ENCODE measurements at regions not wholly inside any gene's neighbourhood (a gene's known extent, or its start where the extent isn't known, plus 50 kb on each side); places are given as distances from the start of the nearest gene placed in this dataset.

- POLR2A ChIA-PET, result no interaction called here
- H3K9me3 Mint-ChIP-seq (ENCODE audit: insufficient read depth), result no peaks in the 10 kb centered on the region
These were observed 337.0 kb upstream of the MEOX2 start for GRCh38 chr7:16023503-16023902.

GRCh38 chr7:16023046-16023445 is 336.6 kb upstream of the MEOX2 start:
- Mint-ChIP-seq H3K27ac (no peak overlapping the region), H3K9me3 (ENCODE audit: insufficient read depth) (no peaks in the 10 kb centered on the region), H3K4me3 (no peak overlapping the region), H3K36me3 (ENCODE audit: low read depth) (no peaks in the 10 kb centered on the region), H3K4me1 (ENCODE audit: low read depth) (no peaks in the 10 kb centered on the region), H3K27me3 (ENCODE audit: low read depth) (no peaks in the 10 kb centered on the region)
- ATAC-seq, result no peak
- CTCF ChIA-PET, result no interaction called here
- POLR2A ChIA-PET, result no interaction called here
- DNase-seq, result no peak

More at GRCh38 chr7:16023503-16023902, 337.0 kb upstream of the MEOX2 start:
- H3K4me1 Mint-ChIP-seq (ENCODE audit: low read depth), result no peaks in the 10 kb centered on the region
- no peaks in the 10 kb centered on the region for H3K27me3 Mint-ChIP-seq (ENCODE audit: low read depth)
- ATAC-seq, result no peak
- H3K4me3 Mint-ChIP-seq, result no peak overlapping the region
- no peak overlapping the region for H3K27ac Mint-ChIP-seq
- CTCF ChIA-PET, result no interaction called here
- H3K36me3 Mint-ChIP-seq (ENCODE audit: low read depth), result no peaks in the 10 kb centered on the region
- no peak for DNase-seq

- H3K36me3 Mint-ChIP-seq (ENCODE audit: low read depth), result no peaks in the 10 kb centered on the region
- DNase-seq (no peak), ATAC-seq (no peak)
- H3K27ac Mint-ChIP-seq, result no peak overlapping the region
- ChIA-PET CTCF (no interaction called here), POLR2A (no interaction called here)
- H3K4me1 Mint-ChIP-seq (ENCODE audit: low read depth), result no peaks in the 10 kb centered on the region
- H3K9me3 Mint-ChIP-seq (ENCODE audit: insufficient read depth), result no peaks in the 10 kb centered on the region
- no peak overlapping the region for H3K4me3 Mint-ChIP-seq
- H3K27me3 Mint-ChIP-seq (ENCODE audit: low read depth), result no peaks in the 10 kb centered on the region
These were observed 335.4 kb upstream of the MEOX2 start for GRCh38 chr7:16021851-16022250.

GRCh38 chr7:16015981-16016380 is 329.5 kb upstream of the MEOX2 start:
- H3K4me1 Mint-ChIP-seq (ENCODE audit: low read depth), result no peaks in the 10 kb centered on the region
- no peaks in the 10 kb centered on the region for H3K36me3 Mint-ChIP-seq (ENCODE audit: low read depth)
- H3K27ac Mint-ChIP-seq, result no peak overlapping the region
- no peaks in the 10 kb centered on the region for H3K9me3 Mint-ChIP-seq (ENCODE audit: insufficient read depth)
- POLR2A ChIA-PET, result no interaction called here
- no peak for DNase-seq
- H3K4me3 Mint-ChIP-seq, result no peak overlapping the region
- H3K27me3 Mint-ChIP-seq (ENCODE audit: low read depth), result no peaks in the 10 kb centered on the region
- ATAC-seq, result no peak
- CTCF ChIA-PET, result no interaction called here

GRCh38 chr7:16014031-16014430 is 327.5 kb upstream of the MEOX2 start:
- H3K27ac Mint-ChIP-seq, result no peak overlapping the region
- no peak for ATAC-seq
- CTCF ChIA-PET, result no interaction called here
- DNase-seq, result no peak
- no peaks in the 10 kb centered on the region for H3K36me3 Mint-ChIP-seq (ENCODE audit: low read depth)
- H3K4me3 Mint-ChIP-seq, result no peak overlapping the region
- no peaks in the 10 kb centered on the region for H3K27me3 Mint-ChIP-seq (ENCODE audit: low read depth)
- POLR2A ChIA-PET, result no interaction called here
- H3K9me3 Mint-ChIP-seq (ENCODE audit: insufficient read depth), result no peaks in the 10 kb centered on the region
- no peaks in the 10 kb centered on the region for H3K4me1 Mint-ChIP-seq (ENCODE audit: low read depth)

- Mint-ChIP-seq H3K4me3 (no peak overlapping the region), H3K36me3 (ENCODE audit: low read depth) (no peaks in the 10 kb centered on the region), H3K27ac (no peak overlapping the region), H3K9me3 (ENCODE audit: insufficient read depth) (no peaks in the 10 kb centered on the region), H3K4me1 (ENCODE audit: low read depth) (no peaks in the 10 kb centered on the region), H3K27me3 (ENCODE audit: low read depth) (no peaks in the 10 kb centered on the region)
- ChIA-PET CTCF (no interaction called here), POLR2A (no interaction called here)
- no peak for ATAC-seq
- no peak for DNase-seq
These were observed 321.4 kb upstream of the MEOX2 start for GRCh38 chr7:16007911-16008310.

GRCh38 chr7:16004702-16005101 is 318.2 kb upstream of the MEOX2 start:
- POLR2A ChIA-PET, result no interaction called here
- no peaks in the 10 kb centered on the region for H3K36me3 Mint-ChIP-seq (ENCODE audit: low read depth)
- DNase-seq (no peak), ATAC-seq (no peak)
- H3K27ac Mint-ChIP-seq, result no peak overlapping the region
- H3K4me3 Mint-ChIP-seq, result no peak overlapping the region
- no peaks in the 10 kb centered on the region for H3K27me3 Mint-ChIP-seq (ENCODE audit: low read depth)
- no peaks in the 10 kb centered on the region for H3K9me3 Mint-ChIP-seq (ENCODE audit: insufficient read depth)
- CTCF ChIA-PET, result no interaction called here
- H3K4me1 Mint-ChIP-seq (ENCODE audit: low read depth), result no peaks in the 10 kb centered on the region

GRCh38 chr7:16001477-16001876 is 315.0 kb upstream of the MEOX2 start:
- no peaks in the 10 kb centered on the region for H3K27me3 Mint-ChIP-seq (ENCODE audit: low read depth)
- CTCF ChIA-PET, result no interaction called here

GRCh38 chr7:15998617-15999016 is 312.1 kb upstream of the MEOX2 start:
- ChIA-PET CTCF (no interaction called here), POLR2A (no interaction called here)
- Mint-ChIP-seq H3K4me1 (ENCODE audit: low read depth) (no peaks in the 10 kb centered on the region), H3K36me3 (ENCODE audit: low read depth) (no peaks in the 10 kb centered on the region), H3K27me3 (ENCODE audit: low read depth) (no peaks in the 10 kb centered on the region), H3K27ac (no peak overlapping the region), H3K9me3 (ENCODE audit: insufficient read depth) (no peaks in the 10 kb centered on the region), H3K4me3 (no peak overlapping the region)
- DNase-seq, result no peak
- ATAC-seq, result no peak

More at GRCh38 chr7:16001477-16001876, 315.0 kb upstream of the MEOX2 start:
- Mint-ChIP-seq H3K4me3 (no peak overlapping the region), H3K36me3 (ENCODE audit: low read depth) (no peaks in the 10 kb centered on the region), H3K4me1 (ENCODE audit: low read depth) (no peaks in the 10 kb centered on the region), H3K9me3 (ENCODE audit: insufficient read depth) (no peaks in the 10 kb centered on the region), H3K27ac (no peak overlapping the region)
- DNase-seq, result no peak
- no peak for ATAC-seq
- POLR2A ChIA-PET, result no interaction called here

GRCh38 chr7:15995027-15995426 is 308.5 kb upstream of the MEOX2 start:
- Mint-ChIP-seq H3K27ac (no peak overlapping the region), H3K4me1 (ENCODE audit: low read depth) (no peaks in the 10 kb centered on the region), H3K9me3 (ENCODE audit: insufficient read depth) (no peaks in the 10 kb centered on the region), H3K36me3 (ENCODE audit: low read depth) (no peaks in the 10 kb centered on the region), H3K27me3 (ENCODE audit: low read depth) (no peaks in the 10 kb centered on the region), H3K4me3 (no peak overlapping the region)
- ATAC-seq, result no peak
- CTCF ChIA-PET, result no interaction called here
- DNase-seq, result no peak
- POLR2A ChIA-PET, result no interaction called here

GRCh38 chr7:15989194-15989593 is 302.7 kb upstream of the MEOX2 start:
- no peaks in the 10 kb centered on the region for H3K9me3 Mint-ChIP-seq (ENCODE audit: insufficient read depth)
- ATAC-seq (no peak), DNase-seq (no peak)
- no peaks in the 10 kb centered on the region for H3K36me3 Mint-ChIP-seq (ENCODE audit: low read depth)
- no peak overlapping the region for H3K4me3 Mint-ChIP-seq
- ChIA-PET POLR2A (no interaction called here), CTCF (no interaction called here)
- no peak overlapping the region for H3K27ac Mint-ChIP-seq
- no peaks in the 10 kb centered on the region for H3K27me3 Mint-ChIP-seq (ENCODE audit: low read depth)
- no peaks in the 10 kb centered on the region for H3K4me1 Mint-ChIP-seq (ENCODE audit: low read depth)

- DNase-seq (no peak), ATAC-seq (no peak)
- Mint-ChIP-seq H3K4me1 (ENCODE audit: low read depth) (no peaks in the 10 kb centered on the region), H3K27ac (no peak overlapping the region), H3K36me3 (ENCODE audit: low read depth) (no peaks in the 10 kb centered on the region), H3K9me3 (ENCODE audit: insufficient read depth) (no peaks in the 10 kb centered on the region), H3K27me3 (ENCODE audit: low read depth) (no peaks in the 10 kb centered on the region), H3K4me3 (no peak overlapping the region)
- CTCF ChIA-PET, result no interaction called here
- POLR2A ChIA-PET, result no interaction called here
These were observed 299.3 kb upstream of the MEOX2 start for GRCh38 chr7:15985587-15986384.

- CTCF ChIA-PET, result no interaction called here
- H3K9me3 Mint-ChIP-seq (ENCODE audit: insufficient read depth), result no peaks in the 10 kb centered on the region
- H3K36me3 Mint-ChIP-seq (ENCODE audit: low read depth), result no peaks in the 10 kb centered on the region
- no peaks in the 10 kb centered on the region for H3K27me3 Mint-ChIP-seq (ENCODE audit: low read depth)
- peaks cover 2% of the 10 kb centered on the region for H3K4me1 Mint-ChIP-seq (ENCODE audit: low read depth)
- H3K27ac Mint-ChIP-seq, result no peak overlapping the region
- POLR2A ChIA-PET, result no interaction called here
- DNase-seq (no peak), ATAC-seq (no peak)
- no peak overlapping the region for H3K4me3 Mint-ChIP-seq
These were observed 291.2 kb upstream of the MEOX2 start for GRCh38 chr7:15977663-15978062.

All from activated CD8-positive, alpha-beta T cell treated with anti-CD3 and anti-CD28 coated beads, Interleukin-2, amount 10 ng/mL, durations not matched to agents 7 days and 5 days (primary cell).